Right cardiac atrium (tissue), 5 donors: ENCODE measurements at regions not wholly inside any gene's neighbourhood (a gene's known extent, or its start where the extent isn't known, plus 50 kb on each side); places are given as distances from the start of the nearest gene placed in this dataset.

Source experiments
- ATAC-seq, 2 donors: fragments of 200-7000 bp; cut with Tn5 transposase; one replicate each; pipeline versions ENCODE4 v1.8.0 to v1.9.1; 2020; ENCODE audit warnings: moderate library complexity in 2 of 2, mild to moderate bottlenecking in 1 of 2
- DNase-seq, 3 donors: peaks; one replicate each; pipeline ENCODE4 v3.0.0-alpha.2; 2020
- H3K27ac ChIP-seq: one replicate; pipeline ENCODE4 v1.5.1; 2013; ENCODE audit warnings: mild to moderate bottlenecking, low read length, control low read depth, moderate library complexity
- H3K27me3 ChIP-seq: one replicate; pipeline ENCODE4 v1.6.1; 2013; ENCODE audit not compliant: control insufficient read depth, insufficient read depth
- H3K4me1 ChIP-seq: one replicate; pipeline ENCODE4 v1.6.1; 2013; ENCODE audit warnings: low read length; ENCODE audit not compliant: control insufficient read depth, insufficient read depth
- H3K4me3 ChIP-seq: one replicate; pipeline ENCODE4 v1.5.1; 2013; ENCODE audit warnings: low read length, control low read depth
- H3K9me3 ChIP-seq: one replicate; pipeline ENCODE4 v1.6.1; 2013; ENCODE audit warnings: low read length; ENCODE audit not compliant: control insufficient read depth
- WGBS: extraction: QIAGEN DNeasy Blood & Tissue Kit; methylation state at CpG from one replicate; pipeline ENCODE4 v1.1.7; 2013; 5-methylcytosine and 5-hydroxymethylcytosine counted together
- intact Hi-C, 4 donors: fragments of 100-400 bp; cut with DNase I; formaldehyde crosslinking; loops; one replicate each; pipeline versions ENCODE4 v1.11.0 to v1.14.0; 2022 to 2023
- donor health status: healthy with polysubstance abuse.
- donor health status: DM: no; HTN: yes; CAD: no.
- donor health status: DM: no; HTN: no; CAD: no.
- donor health status: DM: no; HTN: yes; CAD: no; lungs with severe emphysema.
- donor health status: DM: yes; HTN: yes; CAD: no.

- intact Hi-C loops, result no loop called here
- H3K9me3 ChIP-seq, result no peaks in the 10 kb centered on the region
- H3K27me3 ChIP-seq, result no peaks in the 10 kb centered on the region
- no peak for DNase-seq
- H3K27ac ChIP-seq, result no peak overlapping the region
- WGBS, result 55% methylated on average over 2 of the region's 2 CpGs
- H3K4me3 ChIP-seq, result no peak overlapping the region
- no peaks in the 10 kb centered on the region for H3K4me1 ChIP-seq
- no peak for ATAC-seq
Observed at GRCh38 chr11:21896216-21896615, 296.7 kb upstream of the ANO5 start.

GRCh38 chr11:21896746-21897602 is 295.9 kb upstream of the ANO5 start:
- H3K27me3 ChIP-seq, result no peaks in the 10 kb centered on the region
- H3K4me3 ChIP-seq, result no peak overlapping the region
- H3K27ac ChIP-seq, result no peak overlapping the region
- ATAC-seq (no peak), DNase-seq (no peak)
- 71% methylated on average over 3 of the region's 3 CpGs for WGBS
- no peaks in the 10 kb centered on the region for H3K4me1 ChIP-seq
- intact Hi-C loops, result no loop called here
- no peaks in the 10 kb centered on the region for H3K9me3 ChIP-seq

DNA sequence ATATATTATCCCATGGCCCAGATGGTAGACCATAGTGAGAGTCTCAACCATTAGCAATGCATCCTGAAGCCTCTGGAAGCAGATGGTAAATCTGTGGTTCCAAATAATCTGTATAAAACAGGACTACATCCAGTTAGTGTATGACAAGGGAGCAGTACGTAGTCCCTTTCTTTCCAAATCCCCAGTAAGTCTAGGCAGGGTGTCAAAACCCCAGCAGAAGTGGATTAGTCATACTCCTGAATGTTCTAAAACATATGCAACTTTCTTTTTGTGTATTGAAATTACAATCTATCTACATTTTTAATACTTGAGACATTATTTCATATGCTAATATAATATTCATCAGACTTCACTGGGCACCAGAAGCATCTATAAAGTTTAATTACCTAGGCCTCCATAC is 295.1 kb upstream of the ANO5 start:
- Histone ChIP-seq H3K9me3 (no peaks in the 10 kb centered on the region), H3K4me1 (no peaks in the 10 kb centered on the region), H3K27me3 (no peaks in the 10 kb centered on the region), H3K4me3 (no peak overlapping the region), H3K27ac (no peak overlapping the region)
- DNase-seq (no peak), ATAC-seq (no peak)
- 81% methylated on average over 1 of the region's 1 CpG for WGBS
- intact Hi-C loops, result no loop called here

GRCh38 chr11:21908211-21908610 is 284.7 kb upstream of the ANO5 start:
- DNase-seq, result no peak
- Histone ChIP-seq H3K4me1 (no peaks in the 10 kb centered on the region), H3K27me3 (no peaks in the 10 kb centered on the region), H3K27ac (no peak overlapping the region), H3K4me3 (no peak overlapping the region), H3K9me3 (no peaks in the 10 kb centered on the region)
- no peak for ATAC-seq
- intact Hi-C loops, result no loop called here

GRCh38 chr11:21909145-21909544 is 283.7 kb upstream of the ANO5 start:
- H3K4me1 ChIP-seq, result no peaks in the 10 kb centered on the region
- H3K27me3 ChIP-seq, result no peaks in the 10 kb centered on the region
- intact Hi-C loops, result no loop called here
- 47% methylated on average over 2 of the region's 2 CpGs for WGBS
- H3K4me3 ChIP-seq, result no peak overlapping the region
- H3K9me3 ChIP-seq, result no peaks in the 10 kb centered on the region
- H3K27ac ChIP-seq, result no peak overlapping the region
- DNase-seq (no peak), ATAC-seq (no peak)

DNA sequence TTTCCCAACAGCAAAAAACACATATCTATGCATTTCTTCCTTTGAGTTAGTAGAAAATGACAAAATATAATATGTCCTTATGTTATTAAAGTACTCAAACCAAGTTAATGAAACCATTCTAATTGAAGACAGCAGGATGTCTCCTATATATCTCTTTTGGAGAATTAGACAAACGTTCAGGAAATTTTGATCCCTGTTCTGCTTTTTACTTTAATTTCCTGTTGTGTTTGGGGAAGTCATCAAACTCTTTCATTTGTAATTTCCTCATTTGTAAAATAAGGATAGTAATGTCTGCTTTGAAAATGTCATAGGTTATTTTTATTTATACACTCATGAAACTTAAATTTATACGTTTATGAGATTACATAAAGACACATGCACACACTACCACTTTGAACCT is 281.8 kb upstream of the ANO5 start:
- intact Hi-C loops, result no loop called here
- DNase-seq (no peak), ATAC-seq (no peak)
- H3K27ac ChIP-seq, result no peak overlapping the region
- no peaks in the 10 kb centered on the region for H3K9me3 ChIP-seq
- no peaks in the 10 kb centered on the region for H3K27me3 ChIP-seq
- no peaks in the 10 kb centered on the region for H3K4me1 ChIP-seq
- WGBS, result 51% methylated on average over 2 of the region's 2 CpGs
- H3K4me3 ChIP-seq, result no peak overlapping the region

GRCh38 chr11:21912285-21912684 is 280.6 kb upstream of the ANO5 start:
- intact Hi-C loops, result no loop called here
- no peaks in the 10 kb centered on the region for H3K27me3 ChIP-seq
- no peaks in the 10 kb centered on the region for H3K9me3 ChIP-seq
- ATAC-seq (peak in 1 of 2 donors; percentile 26), DNase-seq (no peak)
- 93% methylated on average over 1 of the region's 1 CpG for WGBS
- H3K4me1 ChIP-seq, result no peaks in the 10 kb centered on the region
- H3K4me3 ChIP-seq, result no peak overlapping the region
- no peak overlapping the region for H3K27ac ChIP-seq

- 74% methylated on average over 1 of the region's 1 CpG for WGBS
- DNase-seq (no peak), ATAC-seq (no peak)
- intact Hi-C loops, result no loop called here
- Histone ChIP-seq H3K27me3 (no peaks in the 10 kb centered on the region), H3K9me3 (no peaks in the 10 kb centered on the region), H3K4me1 (no peaks in the 10 kb centered on the region), H3K27ac (no peak overlapping the region), H3K4me3 (no peak overlapping the region)
Observed at GRCh38 chr11:21921151-21921550, 271.7 kb upstream of the ANO5 start.

DNA sequence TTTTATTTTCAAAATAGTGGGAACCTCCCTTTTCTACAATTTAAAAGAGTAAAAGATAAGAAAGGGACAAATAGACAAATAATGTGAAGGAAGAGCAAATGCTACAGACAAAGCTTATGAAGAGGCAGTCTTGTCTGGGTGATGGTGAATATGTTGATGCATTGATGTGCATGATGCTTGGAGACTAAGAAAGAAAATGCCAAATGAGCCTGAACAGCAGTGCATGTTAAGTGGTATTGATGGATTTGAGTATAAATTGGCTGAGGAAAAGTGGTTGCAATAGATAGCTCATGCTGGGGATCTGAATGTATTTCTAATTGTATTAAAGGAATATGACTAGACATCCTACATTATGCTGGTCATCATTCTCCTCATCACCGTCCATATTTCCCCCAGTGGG is 268.6 kb upstream of the ANO5 start:
- ATAC-seq, result no peak
- H3K4me3 ChIP-seq, result no peak overlapping the region
- peaks cover 1% of the 10 kb centered on the region for H3K4me1 ChIP-seq
- intact Hi-C loops, result no loop called here
- no peak overlapping the region for H3K27ac ChIP-seq
- no peak for DNase-seq
- WGBS, result 49% methylated on average over 1 of the region's 1 CpG
- H3K27me3 ChIP-seq, result no peaks in the 10 kb centered on the region
- no peaks in the 10 kb centered on the region for H3K9me3 ChIP-seq

GRCh38 chr11:21927628-21928027 is 265.3 kb upstream of the ANO5 start:
- Histone ChIP-seq H3K9me3 (no peaks in the 10 kb centered on the region), H3K27ac (no peak overlapping the region), H3K27me3 (no peaks in the 10 kb centered on the region), H3K4me1 (peaks cover 1% of the 10 kb centered on the region), H3K4me3 (no peak overlapping the region)
- WGBS, result 46% methylated on average over 3 of the region's 3 CpGs
- intact Hi-C loops, result no loop called here
- DNase-seq (no peak), ATAC-seq (no peak)

DNA sequence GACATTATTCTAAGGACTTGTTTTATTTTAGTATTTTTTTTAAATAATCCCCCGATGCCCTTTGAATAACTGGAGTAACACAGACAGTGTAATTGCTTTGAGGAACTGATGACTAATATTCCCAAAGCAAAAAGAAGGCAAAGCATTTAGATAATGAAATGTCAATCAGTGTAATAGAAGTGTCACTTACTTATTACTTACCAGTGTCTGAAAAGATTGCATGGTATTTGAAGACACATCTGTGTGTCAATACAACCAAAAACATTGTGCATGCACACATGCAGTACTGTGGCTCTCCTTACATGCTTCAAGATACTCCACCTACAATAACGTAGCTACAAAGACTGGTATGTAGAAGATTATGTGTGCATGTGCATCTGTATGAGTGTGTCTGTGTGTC is 264.0 kb upstream of the ANO5 start:
- no peaks in the 10 kb centered on the region for H3K9me3 ChIP-seq
- DNase-seq (no peak), ATAC-seq (no peak)
- no peaks in the 10 kb centered on the region for H3K27me3 ChIP-seq
- 65% methylated on average over 2 of the region's 2 CpGs for WGBS
- H3K27ac ChIP-seq, result no peak overlapping the region
- no peak overlapping the region for H3K4me3 ChIP-seq
- peaks cover 1% of the 10 kb centered on the region for H3K4me1 ChIP-seq
- intact Hi-C loops, result no loop called here

- no peaks in the 10 kb centered on the region for H3K9me3 ChIP-seq
- H3K4me1 ChIP-seq, result peaks cover 1% of the 10 kb centered on the region
- no peak overlapping the region for H3K27ac ChIP-seq
- H3K4me3 ChIP-seq, result no peak overlapping the region
- intact Hi-C loops, result loop anchor here in 1 of 4 donors (10.0 kb wide), 1 partner anchor 194 kb away; no protein-coding TSS in a partner anchor
- H3K27me3 ChIP-seq, result no peaks in the 10 kb centered on the region
- ATAC-seq (no peak), DNase-seq (no peak)
- WGBS, result 89% methylated on average over 2 of the region's 2 CpGs
Observed at GRCh38 chr11:21930408-21930807, 262.5 kb upstream of the ANO5 start.
